ENCODE measurements at regions not wholly inside any gene's neighbourhood (a gene's known extent, or its start where the extent isn't known, plus 50 kb on each side); places are given as distances from the start of the nearest gene placed in this dataset.

GRCh38 chr11:121872356-121872755 lies 243.7 kb downstream of the BLID start:
- TF ChIP-seq CTCF (conservative IDR thresholded peaks at IDR 0.05) (no peak), ZFX (IDR thresholded peaks at IDR 0.05) (no peak)

Measured in C4-2B (cell line).